ENCODE measurements at regions not wholly inside any gene's neighbourhood (a gene's known extent, or its start where the extent isn't known, plus 50 kb on each side); places are given as distances from the start of the nearest gene placed in this dataset.

- no peak for DNase-seq (ENCODE audit: low spot score in 2 of 2)
- H3K4me3 ChIP-seq (ENCODE audit: low read depth, poor library complexity, severe bottlenecking): no peak overlapping the region
- TF ChIP-seq, protein P1, sequence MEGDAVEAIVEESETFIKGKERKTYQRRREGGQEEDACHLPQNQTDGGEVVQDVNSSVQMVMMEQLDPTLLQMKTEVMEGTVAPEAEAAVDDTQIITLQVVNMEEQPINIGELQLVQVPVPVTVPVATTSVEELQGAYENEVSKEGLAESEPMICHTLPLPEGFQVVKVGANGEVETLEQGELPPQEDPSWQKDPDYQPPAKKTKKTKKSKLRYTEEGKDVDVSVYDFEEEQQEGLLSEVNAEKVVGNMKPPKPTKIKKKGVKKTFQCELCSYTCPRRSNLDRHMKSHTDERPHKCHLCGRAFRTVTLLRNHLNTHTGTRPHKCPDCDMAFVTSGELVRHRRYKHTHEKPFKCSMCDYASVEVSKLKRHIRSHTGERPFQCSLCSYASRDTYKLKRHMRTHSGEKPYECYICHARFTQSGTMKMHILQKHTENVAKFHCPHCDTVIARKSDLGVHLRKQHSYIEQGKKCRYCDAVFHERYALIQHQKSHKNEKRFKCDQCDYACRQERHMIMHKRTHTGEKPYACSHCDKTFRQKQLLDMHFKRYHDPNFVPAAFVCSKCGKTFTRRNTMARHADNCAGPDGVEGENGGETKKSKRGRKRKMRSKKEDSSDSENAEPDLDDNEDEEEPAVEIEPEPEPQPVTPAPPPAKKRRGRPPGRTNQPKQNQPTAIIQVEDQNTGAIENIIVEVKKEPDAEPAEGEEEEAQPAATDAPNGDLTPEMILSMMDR (IDR thresholded peaks at IDR 0.05): no peak
- no peak for TF ChIP-seq POLR2A (IDR thresholded peaks at IDR 0.05)
- WGBS, 2 donors: 58 to 68% methylated on average over 2 of the region's 2 CpGs
- intact Hi-C loops (cut with DNase I; ENCODE audit: low total_unique reads): no loop called here
Measured at GRCh38 chr3:106261915-106262683, 393.3 kb upstream of the CBLB start.

DNA sequence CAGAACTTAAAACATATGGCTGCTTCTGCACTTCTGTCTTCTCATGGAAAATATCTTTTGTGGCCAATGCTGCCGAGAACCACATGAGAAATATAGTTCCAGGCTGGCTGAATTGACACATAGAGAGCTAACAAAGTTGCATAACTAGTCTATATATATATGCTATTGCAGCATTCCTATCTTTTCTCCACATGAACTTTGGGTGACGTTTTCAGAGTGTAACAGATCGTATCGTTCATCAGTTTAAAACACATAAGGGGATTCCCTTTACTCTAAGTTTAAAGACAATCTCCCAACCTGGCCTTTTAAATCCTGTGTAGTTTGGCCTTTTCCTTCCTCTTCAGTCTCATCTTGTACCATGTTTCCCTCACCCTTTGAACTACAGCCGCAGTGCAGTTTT, 394.2 kb upstream of the CBLB start:
- TF ChIP-seq POLR2A (IDR thresholded peaks at IDR 0.05): no peak
- TF ChIP-seq, protein P1 (IDR thresholded peaks at IDR 0.05): no peak
- DNase-seq (ENCODE audit: low spot score in 2 of 2): no peak
- H3K4me3 ChIP-seq (ENCODE audit: low read depth, poor library complexity, severe bottlenecking): no peak overlapping the region
- WGBS, 2 donors: 67 to 75% methylated on average over 5 of the region's 5 CpGs
- intact Hi-C loops (cut with DNase I; ENCODE audit: low total_unique reads): no loop called here

GRCh38 chr3:106263546-106263945, 394.7 kb upstream of the CBLB start:
- H3K4me3 ChIP-seq (ENCODE audit: low read depth, poor library complexity, severe bottlenecking): no peak overlapping the region
- DNase-seq (ENCODE audit: low spot score in 2 of 2): no peak
- intact Hi-C loops (cut with DNase I; ENCODE audit: low total_unique reads): no loop called here
- TF ChIP-seq POLR2A (IDR thresholded peaks at IDR 0.05): no peak

DNA sequence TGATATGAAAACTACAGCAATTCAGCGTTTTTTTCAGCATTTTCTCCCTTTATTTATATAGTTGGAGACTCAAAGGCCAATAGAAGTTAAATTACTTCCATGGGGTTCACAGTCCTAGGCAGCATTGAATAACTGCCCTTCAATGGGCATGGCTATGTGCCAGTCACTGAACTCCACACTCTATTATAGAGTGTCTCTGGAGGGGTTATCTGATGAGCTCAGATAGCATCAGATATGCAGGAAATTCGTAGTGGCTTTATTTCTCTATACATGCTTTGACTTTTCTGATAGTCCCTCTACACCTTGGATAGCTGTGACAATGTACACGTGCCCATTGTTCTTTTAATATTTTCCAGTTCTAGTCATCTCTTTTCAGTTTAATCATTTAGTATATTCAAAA, 396.9 kb upstream of the CBLB start:
- no peak for TF ChIP-seq POLR2A (IDR thresholded peaks at IDR 0.05)
- TF ChIP-seq, protein P1 (IDR thresholded peaks at IDR 0.05): no peak
- WGBS, 2 donors: 46 to 50% methylated on average over 3 of the region's 3 CpGs
- no peak for DNase-seq (ENCODE audit: low spot score in 2 of 2)
- no peak overlapping the region for H3K4me3 ChIP-seq (ENCODE audit: low read depth, poor library complexity, severe bottlenecking)
- intact Hi-C loops (cut with DNase I; ENCODE audit: low total_unique reads): no loop called here

GRCh38 chr3:106268696-106269095, 399.9 kb upstream of the CBLB start:
- DNase-seq (ENCODE audit: low spot score in 2 of 2): no peak
- H3K4me3 ChIP-seq (ENCODE audit: low read depth, poor library complexity, severe bottlenecking): no peak overlapping the region
- intact Hi-C loops (cut with DNase I; ENCODE audit: low total_unique reads): no loop called here
- TF ChIP-seq POLR2A (IDR thresholded peaks at IDR 0.05): no peak
- TF ChIP-seq, protein P1 (IDR thresholded peaks at IDR 0.05): no peak
- 89% methylated on average over 4 of the region's 4 CpGs for WGBS, 2 donors

DNA sequence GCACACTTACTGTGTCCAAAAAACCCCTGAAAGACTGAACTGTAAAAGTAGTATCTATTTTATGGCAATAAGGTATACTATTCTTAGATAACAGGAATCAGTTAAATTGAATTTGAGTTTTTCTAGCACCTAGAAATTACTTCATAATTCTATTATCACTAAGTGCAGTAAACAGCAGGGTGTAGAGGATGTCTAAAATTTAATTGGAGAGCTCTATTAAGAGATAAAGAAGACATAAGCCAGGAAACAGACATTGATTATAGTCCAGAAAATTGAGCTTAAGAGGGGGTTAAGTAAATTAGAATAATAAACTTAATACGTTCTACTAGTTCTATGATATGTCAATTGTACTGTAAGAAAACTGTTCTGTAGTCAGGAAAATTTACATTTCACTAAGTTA, 403.5 kb upstream of the CBLB start:
- no peak for TF ChIP-seq POLR2A (IDR thresholded peaks at IDR 0.05)
- TF ChIP-seq, protein P1 (IDR thresholded peaks at IDR 0.05): no peak
- no peak overlapping the region for H3K4me3 ChIP-seq (ENCODE audit: low read depth, poor library complexity, severe bottlenecking)
- 89 to 94% methylated on average over 1 of the region's 1 CpG for WGBS, 2 donors
- DNase-seq (ENCODE audit: low spot score in 2 of 2): no peak
- intact Hi-C loops (cut with DNase I; ENCODE audit: low total_unique reads): no loop called here
